ENCODE measurements at regions not wholly inside any gene's neighbourhood (a gene's known extent, or its start where the extent isn't known, plus 50 kb on each side); places are given as distances from the start of the nearest gene placed in this dataset.

- H3K4me3 ChIP-seq (ENCODE audit: low read depth, low read length): no peak overlapping the region
- no peak for FAIRE-seq
- H3K27me3 ChIP-seq (ENCODE audit: control insufficient read depth, insufficient read depth, low read length): no peaks in the 10 kb centered on the region
- DNase-seq (ENCODE audit: low read depth): no peak
- TF ChIP-seq CTCF (IDR thresholded peaks at IDR 0.05; ENCODE audit: insufficient read depth, low read length, severe bottlenecking): no peak
- H3K36me3 ChIP-seq (ENCODE audit: control insufficient read depth, insufficient read depth, low read length): no peaks in the 10 kb centered on the region
Observed at GRCh38 chr7:156106107-156106426, 293.8 kb upstream of the SHH start.

GRCh38 chr7:156105337-156106106, 293.3 kb upstream of the SHH start:
- FAIRE-seq (no peak), DNase-seq (ENCODE audit: low read depth) (no peak)
- Histone ChIP-seq H3K4me3 (ENCODE audit: low read depth, low read length) (no peak overlapping the region), H3K27me3 (ENCODE audit: control insufficient read depth, insufficient read depth, low read length) (no peaks in the 10 kb centered on the region), H3K36me3 (ENCODE audit: control insufficient read depth, insufficient read depth, low read length) (no peaks in the 10 kb centered on the region)
- TF ChIP-seq CTCF (IDR thresholded peaks at IDR 0.05; ENCODE audit: insufficient read depth, low read length, severe bottlenecking): no peak

- FAIRE-seq: no peak
- TF ChIP-seq CTCF (IDR thresholded peaks at IDR 0.05; ENCODE audit: insufficient read depth, low read length, severe bottlenecking): no peak
- no peak for DNase-seq (ENCODE audit: low read depth)
- no peaks in the 10 kb centered on the region for H3K27me3 ChIP-seq (ENCODE audit: control insufficient read depth, insufficient read depth, low read length)
- H3K36me3 ChIP-seq (ENCODE audit: control insufficient read depth, insufficient read depth, low read length): no peaks in the 10 kb centered on the region
- no peak overlapping the region for H3K4me3 ChIP-seq (ENCODE audit: low read depth, low read length)
Observed at GRCh38 chr7:156104501-156105336, 292.5 kb upstream of the SHH start.

- no peaks in the 10 kb centered on the region for H3K36me3 ChIP-seq (ENCODE audit: control insufficient read depth, insufficient read depth, low read length)
- no peak for TF ChIP-seq CTCF (IDR thresholded peaks at IDR 0.05; ENCODE audit: insufficient read depth, low read length, severe bottlenecking)
- no peak overlapping the region for H3K4me3 ChIP-seq (ENCODE audit: low read depth, low read length)
- no peak for FAIRE-seq
- DNase-seq (ENCODE audit: low read depth): no peak
- no peaks in the 10 kb centered on the region for H3K27me3 ChIP-seq (ENCODE audit: control insufficient read depth, insufficient read depth, low read length)
Observed at GRCh38 chr7:156102267-156102666, 290.0 kb upstream of the SHH start.

- no peak for TF ChIP-seq CTCF (IDR thresholded peaks at IDR 0.05; ENCODE audit: insufficient read depth, low read length, severe bottlenecking)
- no peaks in the 10 kb centered on the region for H3K27me3 ChIP-seq (ENCODE audit: control insufficient read depth, insufficient read depth, low read length)
- no peak overlapping the region for H3K4me3 ChIP-seq (ENCODE audit: low read depth, low read length)
- peak; percentile 99 for FAIRE-seq
- no peaks in the 10 kb centered on the region for H3K36me3 ChIP-seq (ENCODE audit: control insufficient read depth, insufficient read depth, low read length)
- DNase-seq (ENCODE audit: low read depth): no peak
Observed at GRCh38 chr7:156101355-156101754, 289.1 kb upstream of the SHH start.

All from bronchial epithelial cell (primary cell).